SK-N-MC (cell line): ENCODE measurements at regions not wholly inside any gene's neighbourhood (a gene's known extent, or its start where the extent isn't known, plus 50 kb on each side); places are given as distances from the start of the nearest gene placed in this dataset.

Experiments used
- EZH2 ChIP-seq: fragments of 200-600 bp; sonication (generic); IDR thresholded peaks from one replicate; pipeline ENCODE4 v1.6.1; 2017; ENCODE audit warnings: antibody characterized with exemption
- FOXP2 ChIP-seq: optimal IDR thresholded peaks from 2 replicates; pipeline ENCODE3; 2011; ENCODE audit warnings: mild to moderate bottlenecking, moderate library complexity; ENCODE audit not compliant: insufficient read depth; ENCODE audit errors: extremely low read length, control extremely low read depth
- POLR2AphosphoS5 ChIP-seq: IDR thresholded peaks from 2 replicates; pipeline ENCODE4 v1.6.1; 2012; ENCODE audit warnings: mild to moderate bottlenecking, low read depth, low read length, borderline replicate concordance

- TF ChIP-seq POLR2AphosphoS5 (no peak), EZH2 (no peak), FOXP2 (no peak)
Observed at GRCh38 chr22:23446796-23447350, 133.2 kb downstream of the IGLL1 start.
